H1 (cell line): ENCODE measurements at regions not wholly inside any gene's neighbourhood (a gene's known extent, or its start where the extent isn't known, plus 50 kb on each side); places are given as distances from the start of the nearest gene placed in this dataset.

Source experiments
- CTCF ChIA-PET: fragments of 300-600 bp; sonication (Branson Sonifier 250); formaldehyde crosslinking; loops from one replicate; lab custom pipeline; 2021; ENCODE audit not compliant: partially characterized antibody; lab: Charles Lee
- POLR2A ChIA-PET: fragments of 300-600 bp; sonication (Branson Sonifier 250); formaldehyde crosslinking; loops from one replicate; lab custom pipeline; 2021; ENCODE audit warnings: inconsistent platforms; ENCODE audit not compliant: partially characterized antibody; lab: Charles Lee
- DNase-seq, 2 experiments: peaks; one replicate each; pipeline versions ENCODE4 v3.0.0 to v3.0.0-alpha.2; 2010 to 2022; ENCODE audit warnings: low spot score in 2 of 2, low read depth in 1 of 2, mixed read lengths in 1 of 2
- FAIRE-seq: peaks from 2 replicates; lab custom pipeline; 2011; peaks lifted over from hg19 to GRCh38; lab: Jason Lieb, UNC
- H2AFZ ChIP-seq: 2 replicates; pipeline ENCODE4 v1.8.1; 2012; ENCODE audit warnings: low read length, inconsistent platforms
- H2AK5ac ChIP-seq: 2 replicates; pipeline ENCODE4 v1.6.1; 2013; ENCODE audit warnings: low read depth, low read length
- H2BK120ac ChIP-seq: replicated peaks from 2 replicates; pipeline ENCODE3; 2013; ENCODE audit warnings: low read depth, low read length, inconsistent platforms
- H2BK12ac ChIP-seq: 2 replicates; pipeline ENCODE4 v1.6.1; 2013; ENCODE audit warnings: low read depth, low read length
- H2BK15ac ChIP-seq: 2 replicates; pipeline ENCODE4 v1.6.1; 2013; ENCODE audit warnings: low read length
- H2BK20ac ChIP-seq: 2 replicates; pipeline ENCODE4 v1.6.1; 2013; ENCODE audit warnings: low read length
- H2BK5ac ChIP-seq: 2 replicates; pipeline ENCODE4 v1.6.1; 2013; ENCODE audit warnings: low read depth, low read length
- H3K14ac ChIP-seq: 2 replicates; pipeline ENCODE4 v1.6.1; 2013; ENCODE audit warnings: inconsistent platforms; ENCODE audit not compliant: insufficient read length
- H3K18ac ChIP-seq: 2 replicates; pipeline ENCODE4 v1.6.1; 2013; ENCODE audit warnings: low read length; ENCODE audit errors: extremely low read depth
- H3K23ac ChIP-seq: 2 replicates; pipeline ENCODE4 v1.6.1; 2013; ENCODE audit warnings: inconsistent platforms; ENCODE audit not compliant: insufficient read length
- H3K23me2 ChIP-seq: 2 replicates; pipeline ENCODE4 v1.6.1; 2013; ENCODE audit warnings: low read depth, low read length
- H3K27ac ChIP-seq: 2 replicates; pipeline ENCODE4 v1.6.1; 2011; ENCODE audit warnings: low read depth, low read length, inconsistent platforms
- H3K27me3 ChIP-seq, 4 experiments: replicated peaks in 1 of 4; 1 replicate in 1 of 4; 2 replicates in 3 of 4; pipeline versions ENCODE4 v1.6.1 to v1.8.1; 2011 to 2013; ENCODE audit warnings: low read length in 3 of 4, mild to moderate bottlenecking in 3 of 4, inconsistent platforms in 2 of 4, mixed read lengths in 2 of 4, moderate library complexity in 1 of 4; ENCODE audit not compliant: control insufficient read depth in 3 of 4, insufficient read depth in 3 of 4; ENCODE audit errors: extremely low read depth in 1 of 4
- H3K36me3 ChIP-seq, 4 experiments: 2 replicates each; pipeline versions ENCODE4 v1.6.1 to v1.8.1; 2011 to 2013; ENCODE audit warnings: mild to moderate bottlenecking in 4 of 4, low read length in 3 of 4, moderate library complexity in 2 of 4, control low read depth in 1 of 4, inconsistent platforms in 1 of 4; ENCODE audit not compliant: insufficient read depth in 4 of 4, control insufficient read depth in 2 of 4
- H3K4ac ChIP-seq: replicated peaks from 2 replicates; pipeline ENCODE3; 2013; ENCODE audit warnings: low read length, low read depth, mixed read lengths, inconsistent platforms; ENCODE audit not compliant: insufficient read length
- H3K4me1 ChIP-seq, 4 experiments: replicated peaks in 1 of 4; 1 replicate in 1 of 4; 2 replicates in 3 of 4; pipeline versions ENCODE4 v1.6.1 to v1.8.1; 2011 to 2013; ENCODE audit warnings: low read length in 3 of 4, inconsistent platforms in 2 of 4, mixed read lengths in 1 of 4; ENCODE audit not compliant: insufficient read depth in 4 of 4, control insufficient read depth in 3 of 4
- H3K4me2 ChIP-seq, 2 experiments: 2 replicates each; pipeline versions ENCODE4 v1.6.1 to v1.8.1; 2011 to 2013; ENCODE audit warnings: low read depth in 2 of 2, low read length in 2 of 2, control low read depth in 1 of 2, inconsistent platforms in 1 of 2, mild to moderate bottlenecking in 1 of 2; ENCODE audit not compliant: insufficient read depth in 1 of 2
- H3K4me3 ChIP-seq, 4 experiments: fragments of 200-600, 300-600 bp in 1 of 4; sonication (generic), shearing (Covaris generic), sonication (Bioruptor Twin) in 1 of 4; 2 replicates each; pipeline versions ENCODE4 v1.5.1 to v1.8.1; 2011 to 2016; ENCODE audit warnings: low read length in 4 of 4, low read depth in 3 of 4, control low read depth in 2 of 4, inconsistent platforms in 2 of 4, mild to moderate bottlenecking in 2 of 4, mixed read lengths in 1 of 4, moderate library complexity in 1 of 4; ENCODE audit not compliant: insufficient read depth in 2 of 4; ENCODE audit errors: extremely low read depth in 1 of 4
- H3K56ac ChIP-seq: replicated peaks from 2 replicates; pipeline ENCODE3; 2013; ENCODE audit warnings: low read depth, mild to moderate bottlenecking, mixed read lengths, low read length, inconsistent platforms; ENCODE audit not compliant: insufficient read length
- H3K79me1 ChIP-seq: 2 replicates; pipeline ENCODE4 v1.6.1; 2013; ENCODE audit warnings: low read depth, low read length, control low read depth
- H3K79me2 ChIP-seq, 2 experiments: 2 replicates each; pipeline versions ENCODE4 v1.6.1 to v1.8.1; 2012 to 2013; ENCODE audit warnings: low read length in 2 of 2, mild to moderate bottlenecking in 2 of 2, inconsistent platforms in 1 of 2; ENCODE audit not compliant: insufficient read depth in 2 of 2, control insufficient read depth in 1 of 2
- H3K9ac ChIP-seq, 4 experiments: replicated peaks in 1 of 4; 1 replicate in 1 of 4; 2 replicates in 3 of 4; pipeline versions ENCODE4 v1.6.1 to v1.8.1; 2011 to 2013; ENCODE audit warnings: low read depth in 3 of 4, low read length in 3 of 4, control low read depth in 2 of 4, mild to moderate bottlenecking in 2 of 4, moderate library complexity in 2 of 4, inconsistent platforms in 1 of 4; ENCODE audit errors: extremely low read depth in 1 of 4
- H3K9me3 ChIP-seq, 2 experiments: 2 replicates each; pipeline versions ENCODE4 v1.6.1 to v1.8.1; 2012 to 2013; ENCODE audit warnings: mild to moderate bottlenecking in 2 of 2, moderate library complexity in 2 of 2, control low read depth in 1 of 2, inconsistent platforms in 1 of 2, low read depth in 1 of 2, low read length in 1 of 2, mixed read lengths in 1 of 2; ENCODE audit not compliant: insufficient read depth in 2 of 2
- H4K20me1 ChIP-seq, 2 experiments: replicated peaks in 1 of 2; 2 replicates each; pipeline versions ENCODE3 to v1.8.1; 2011 to 2013; ENCODE audit warnings: inconsistent platforms in 2 of 2, low read length in 2 of 2, mild to moderate bottlenecking in 1 of 2; ENCODE audit not compliant: insufficient read depth in 2 of 2, control insufficient read depth in 1 of 2
- H4K5ac ChIP-seq: 2 replicates; pipeline ENCODE4 v1.6.1; 2013; ENCODE audit warnings: low read length, low read depth, mixed read lengths, inconsistent platforms; ENCODE audit not compliant: insufficient read length
- H4K8ac ChIP-seq: 2 replicates; pipeline ENCODE4 v1.8.0; 2013; ENCODE audit warnings: mild to moderate bottlenecking, moderate library complexity, low read length, inconsistent platforms; ENCODE audit not compliant: insufficient read depth; ENCODE audit errors: extremely low read depth
- H4K91ac ChIP-seq: replicated peaks from 2 replicates; pipeline ENCODE3; 2013; ENCODE audit warnings: low read length, mixed read lengths, inconsistent platforms; ENCODE audit not compliant: insufficient read length
- JUN ChIP-seq: IDR thresholded peaks from 2 replicates; pipeline ENCODE4 v1.6.1; 2011; ENCODE audit warnings: low read depth, mild to moderate bottlenecking, improper control_type of control experiment, low read length
- POLR2AphosphoS5 ChIP-seq: IDR thresholded peaks from 2 replicates; pipeline ENCODE4 v1.6.1; 2011; ENCODE audit warnings: low read depth, low read length
- RAD21 ChIP-seq, 2 experiments: IDR thresholded peaks in 1 of 2; conservative IDR thresholded peaks in 1 of 2; 2 replicates each; pipeline ENCODE4 v1.6.1; 2011; ENCODE audit warnings: low read depth in 2 of 2, low read length in 2 of 2, improper control_type of control experiment in 1 of 2, inconsistent platforms in 1 of 2, mild to moderate bottlenecking in 1 of 2, moderate library complexity in 1 of 2
- SAP30 ChIP-seq: fragments of 300-600 bp; sonication (generic); IDR thresholded peaks from 2 replicates; pipeline ENCODE4 v1.7.1; 2012; ENCODE audit warnings: low read length, moderate library complexity, mild to moderate bottlenecking, inconsistent platforms; ENCODE audit not compliant: insufficient read depth, insufficient replicate concordance
- SIRT6 ChIP-seq: IDR thresholded peaks from one replicate; pipeline ENCODE4 v1.7.1; 2012; ENCODE audit warnings: low read length, inconsistent platforms
- SP2 ChIP-seq: IDR thresholded peaks from 2 replicates; pipeline ENCODE4 v1.6.1; 2012; ENCODE audit warnings: mild to moderate bottlenecking, low read length, inconsistent platforms
- SUZ12 ChIP-seq: fragments of 200-600 bp; sonication (generic); IDR thresholded peaks from 2 replicates; pipeline ENCODE4 v1.6.1; 2012; ENCODE audit warnings: mild to moderate bottlenecking, inconsistent platforms, low read length, moderate library complexity, mixed read lengths
- TAF1 ChIP-seq: IDR thresholded peaks from 2 replicates; pipeline ENCODE4 v1.6.1; 2011; ENCODE audit warnings: mild to moderate bottlenecking, low read depth, low read length
- TAF7 ChIP-seq: optimal IDR thresholded peaks from 2 replicates; pipeline ENCODE3; 2011; ENCODE audit warnings: low read depth, mild to moderate bottlenecking, inconsistent platforms, low read length, moderate library complexity, borderline replicate concordance
- WGBS, 2 experiments: shearing (Covaris generic) in 1 of 2; methylation state at CpG; one replicate each; pipeline versions ENCODE4 v1.1.6 to v1.1.7; 2013 to 2015; ENCODE audit warnings: low lambda C conversion rate in 2 of 2, mixed read lengths in 2 of 2, inconsistent platforms in 1 of 2, low coverage in 1 of 2, missing lambda C conversion rate in 1 of 2; ENCODE audit not compliant: insufficient replicate concordance in 2 of 2, insufficient coverage in 1 of 2, insufficient read length in 1 of 2; ENCODE audit errors: extremely low coverage in 1 of 2, missing lambda C conversion rate in 1 of 2; 5-methylcytosine and 5-hydroxymethylcytosine counted together
- TF ChIP-seq, protein P1 (sequence below), 3 experiments: IDR thresholded peaks; 1 replicate in 2 of 3; 2 replicates in 1 of 3; pipeline versions ENCODE4 v1.5.1 to v1.6.1; 2011; ENCODE audit warnings: low read length in 3 of 3, mild to moderate bottlenecking in 3 of 3, inconsistent platforms in 2 of 3, low read depth in 1 of 3, moderate library complexity in 1 of 3; ENCODE audit not compliant: insufficient read depth in 1 of 3; ENCODE audit errors: control extremely low read depth in 1 of 3

DNA sequence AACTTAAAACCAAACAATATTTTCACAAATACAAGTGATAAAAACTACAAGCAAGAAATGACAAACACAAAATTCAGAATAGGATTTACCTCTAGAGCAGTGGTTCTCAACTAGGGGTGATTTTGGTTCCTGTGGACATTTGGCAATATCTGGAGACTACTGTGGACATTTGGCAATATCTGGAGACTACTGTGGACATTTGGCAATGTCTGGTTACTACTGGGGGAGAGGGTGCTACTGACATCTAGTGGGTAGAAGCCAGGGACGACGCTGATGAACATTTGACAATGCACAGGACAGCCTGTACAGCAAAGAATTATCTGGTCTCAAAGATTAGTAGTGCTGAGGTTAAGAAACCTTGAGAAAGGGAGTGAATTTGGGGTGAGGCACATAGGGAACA, 169.8 kb downstream of the CLCN4 start:
- CTCF ChIA-PET: no interaction called here
- Histone ChIP-seq H3K4me1 (no peaks in the 10 kb centered on the region), H3K36me3 (no peaks in the 10 kb centered on the region), H3K27me3 (no peaks in the 10 kb centered on the region), H3K9me3 (no peaks in the 10 kb centered on the region), H2AFZ (no peak overlapping the region), H2BK12ac (no peak overlapping the region), H3K23me2 (no peaks in the 10 kb centered on the region), H4K20me1 (no peaks in the 10 kb centered on the region), H2BK120ac (no peak overlapping the region), H3K79me1 (no peaks in the 10 kb centered on the region), H2BK5ac (no peak overlapping the region), H3K9ac (no peak overlapping the region), H4K8ac (no peak overlapping the region), H3K18ac (no peak overlapping the region), H3K4me2 (no peak overlapping the region), H3K14ac (no peak overlapping the region), H3K79me2 (no peaks in the 10 kb centered on the region), H4K5ac (no peak overlapping the region), H2BK15ac (no peak overlapping the region), H2AK5ac (no peak overlapping the region), H3K4ac (no peak overlapping the region), H2BK20ac (no peak overlapping the region), H3K23ac (no peak overlapping the region), H3K4me3 (no peak overlapping the region), H3K27ac (no peak overlapping the region), H4K91ac (no peak overlapping the region), H3K56ac (no peak overlapping the region)
- POLR2A ChIA-PET: no interaction called here
- no peak for TF ChIP-seq SUZ12
- no peak for TF ChIP-seq TAF1
- TF ChIP-seq, protein P1, sequence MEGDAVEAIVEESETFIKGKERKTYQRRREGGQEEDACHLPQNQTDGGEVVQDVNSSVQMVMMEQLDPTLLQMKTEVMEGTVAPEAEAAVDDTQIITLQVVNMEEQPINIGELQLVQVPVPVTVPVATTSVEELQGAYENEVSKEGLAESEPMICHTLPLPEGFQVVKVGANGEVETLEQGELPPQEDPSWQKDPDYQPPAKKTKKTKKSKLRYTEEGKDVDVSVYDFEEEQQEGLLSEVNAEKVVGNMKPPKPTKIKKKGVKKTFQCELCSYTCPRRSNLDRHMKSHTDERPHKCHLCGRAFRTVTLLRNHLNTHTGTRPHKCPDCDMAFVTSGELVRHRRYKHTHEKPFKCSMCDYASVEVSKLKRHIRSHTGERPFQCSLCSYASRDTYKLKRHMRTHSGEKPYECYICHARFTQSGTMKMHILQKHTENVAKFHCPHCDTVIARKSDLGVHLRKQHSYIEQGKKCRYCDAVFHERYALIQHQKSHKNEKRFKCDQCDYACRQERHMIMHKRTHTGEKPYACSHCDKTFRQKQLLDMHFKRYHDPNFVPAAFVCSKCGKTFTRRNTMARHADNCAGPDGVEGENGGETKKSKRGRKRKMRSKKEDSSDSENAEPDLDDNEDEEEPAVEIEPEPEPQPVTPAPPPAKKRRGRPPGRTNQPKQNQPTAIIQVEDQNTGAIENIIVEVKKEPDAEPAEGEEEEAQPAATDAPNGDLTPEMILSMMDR (IDR thresholded peaks at IDR 0.05; ENCODE audit: control extremely low read depth in 1 of 3, insufficient read depth in 1 of 3, low read depth in 1 of 3, low read length in 3 of 3): peak in 2 of 3 experiments; percentile 7 to 11; a peak in 2 of 4 replicates
- no peak for TF ChIP-seq POLR2AphosphoS5
- no peak for TF ChIP-seq TAF7
- TF ChIP-seq JUN: no peak
- TF ChIP-seq SAP30: no peak
- TF ChIP-seq SIRT6: no peak
- TF ChIP-seq SP2: no peak
- peak; percentile 30 to 40; a peak in 3 of 4 replicates for TF ChIP-seq RAD21 (IDR thresholded peaks at IDR 0.05 in 1 of 2, conservative IDR thresholded peaks at IDR 0.05 in 1 of 2; ENCODE audit: low read depth in 2 of 2, low read length in 2 of 2)
- WGBS, 2 experiments: 73% methylated on average over 2 of the region's 2 CpGs; no CpG with 5 or more reads in 1 of the 2 experiments
- DNase-seq (no peak), FAIRE-seq (peak; percentile 83)
